A549 (cell line): ENCODE measurements at regions not wholly inside any gene's neighbourhood (a gene's known extent, or its start where the extent isn't known, plus 50 kb on each side); places are given as distances from the start of the nearest gene placed in this dataset.

Source experiments
- ATAC-seq, 2 experiments: fragments of 200-7000 bp in 1 of 2; fragments of >200 bp in 1 of 2; cut with Nextera tagmentation in 1 of 2; cut with Tn5 transposase in 1 of 2; 3 replicates each; pipeline versions ENCODE4 v1.8.0 to v1.9.1; 2018 to 2020; ENCODE audit warnings: mild to moderate bottlenecking in 1 of 2, moderate library complexity in 1 of 2
- CTCF ChIA-PET: fragments of 300-600 bp; sonication (Branson Sonifier 250); formaldehyde crosslinking; extraction: SDS; loops from one replicate; lab custom pipeline; 2021; ENCODE audit warnings: antibody characterized with exemption, inconsistent platforms; lab: Yijun Ruan, JAX
- POLR2A ChIA-PET: fragments of 350-600 bp; formaldehyde crosslinking; extraction: SDS; loops from one replicate; lab custom pipeline; 2021; ENCODE audit warnings: antibody characterized with exemption, inconsistent platforms; lab: Yijun Ruan, JAX
- DNase-seq, 2 experiments: peaks; one replicate each; pipeline versions ENCODE4 v3.0.0 to v3.0.0-alpha.2; 2011 to 2016; ENCODE audit warnings: low read depth in 1 of 2, low spot score in 1 of 2
- FAIRE-seq: peaks from 2 replicates; lab custom pipeline; 2011; peaks lifted over from hg19 to GRCh38; lab: Jason Lieb, UNC
- H3K27ac ChIP-seq, 2 experiments: fragments of >200 bp; sonication (Bioruptor Twin); formaldehyde crosslinking; 3 replicates each; pipeline ENCODE4 v1.5.1; 2016 to 2017
- H3K4me1 ChIP-seq: fragments of >200 bp; sonication (Bioruptor Twin); formaldehyde crosslinking; 3 replicates; pipeline ENCODE4 v1.6.1; 2016
- H3K4me2 ChIP-seq: fragments of >200 bp; sonication (Bioruptor Twin); formaldehyde crosslinking; 3 replicates; pipeline ENCODE4 v1.6.1; 2016
- H3K4me3 ChIP-seq: fragments of >200 bp; sonication (Bioruptor Twin); formaldehyde crosslinking; 3 replicates; pipeline ENCODE4 v1.5.1; 2016
- H3K9me3 ChIP-seq: fragments of >200 bp; sonication (Bioruptor Twin); formaldehyde crosslinking; 3 replicates; pipeline ENCODE4 v1.6.1; 2016
- CEBPB ChIP-seq, 2 experiments: fragments of >200 bp in 1 of 2; sonication (Bioruptor Twin) in 1 of 2; formaldehyde crosslinking in 1 of 2; IDR thresholded peaks; 2 replicates each; pipeline ENCODE4 v1.6.1; 2012 to 2016
- CHD4 ChIP-seq: fragments of 200-600 bp; sonication (generic); IDR thresholded peaks from 2 replicates; pipeline ENCODE4 v1.6.1; 2016; ENCODE audit warnings: antibody characterized with exemption, mild to moderate bottlenecking, borderline replicate concordance
- EHF ChIP-seq: fragments of 250-450 bp; sonication (Bioruptor Pico); IDR thresholded peaks from 2 replicates; pipeline ENCODE4 v1.5.0; 2020; ENCODE audit warnings: mild to moderate bottlenecking
- FOSB ChIP-seq: fragments of 250-450 bp; sonication (Bioruptor Pico); IDR thresholded peaks from 2 replicates; pipeline ENCODE4 v1.5.0; 2020; ENCODE audit warnings: mild to moderate bottlenecking, moderate library complexity
- FOSL2 ChIP-seq, 2 experiments: fragments of 450-650 bp in 1 of 2; fragments of >200 bp in 1 of 2; sonication (Bioruptor Twin) in 1 of 2; formaldehyde crosslinking; IDR thresholded peaks; 2 replicates each; pipeline versions ENCODE4 v1.5.0 to v1.6.1; 2016 to 2020; ENCODE audit warnings: mild to moderate bottlenecking in 1 of 2, moderate library complexity in 1 of 2
- GATA3 ChIP-seq: IDR thresholded peaks from 2 replicates; pipeline ENCODE4 v1.6.1; 2012; ENCODE audit warnings: borderline replicate concordance
- HEYL ChIP-seq: fragments of 250-450 bp; sonication (Bioruptor Pico); IDR thresholded peaks from 2 replicates; pipeline ENCODE4 v1.8.0; 2021; ENCODE audit warnings: mild to moderate bottlenecking, moderate library complexity
- HOXB13 ChIP-seq: fragments of 250-450 bp; sonication (Bioruptor Pico); IDR thresholded peaks from 2 replicates; pipeline ENCODE4 v1.5.0; 2020; ENCODE audit warnings: low read depth, mild to moderate bottlenecking, moderate library complexity
- HOXB5 ChIP-seq: fragments of 250-450 bp; sonication (Bioruptor Pico); IDR thresholded peaks from 2 replicates; pipeline ENCODE4 v1.5.0; 2020; ENCODE audit warnings: mild to moderate bottlenecking, moderate library complexity
- JUNB ChIP-seq: fragments of >200 bp; sonication (Bioruptor Twin); formaldehyde crosslinking; IDR thresholded peaks from 2 replicates; pipeline ENCODE4 v1.6.1; 2016
- KDM5A ChIP-seq: fragments of 200-600 bp; sonication (generic); IDR thresholded peaks from 2 replicates; pipeline ENCODE4 v1.6.1; 2016; ENCODE audit warnings: antibody characterized with exemption, mild to moderate bottlenecking
- NR3C1 ChIP-seq: fragments of >200 bp; sonication (Bioruptor Twin); formaldehyde crosslinking; IDR thresholded peaks from 3 replicates; pipeline ENCODE4 v1.6.1; 2017
- POLR2A ChIP-seq: IDR thresholded peaks from 2 replicates; pipeline ENCODE4 v1.6.1; 2012; ENCODE audit warnings: mild to moderate bottlenecking, low read length
- RARB ChIP-seq: fragments of 250-450 bp; sonication (Bioruptor Pico); IDR thresholded peaks from 2 replicates; pipeline ENCODE4 v1.8.0; 2021; ENCODE audit warnings: mild to moderate bottlenecking, moderate library complexity
- SREBF2 ChIP-seq: fragments of 450-650 bp; IDR thresholded peaks from 2 replicates; pipeline ENCODE4 v1.6.1; 2014; ENCODE audit warnings: mild to moderate bottlenecking, moderate library complexity
- ZNF302 ChIP-seq: fragments of 250-450 bp; sonication (Bioruptor Pico); IDR thresholded peaks from 2 replicates; pipeline ENCODE4 v1.9.0; 2021; ENCODE audit warnings: inconsistent platforms, mild to moderate bottlenecking, moderate library complexity
- ZSCAN20 ChIP-seq: fragments of 250-450 bp; sonication (Bioruptor Pico); IDR thresholded peaks from 2 replicates; pipeline ENCODE4 v1.8.0; 2022; ENCODE audit warnings: mild to moderate bottlenecking, moderate library complexity
- WGBS: methylation state at CpG from one replicate; pipeline ENCODE4 v1.1.6; 2017; ENCODE audit errors: missing lambda C conversion rate; 5-methylcytosine and 5-hydroxymethylcytosine counted together
- TF ChIP-seq, protein P1 (sequence below): fragments of 250-450 bp; sonication (Bioruptor Pico); IDR thresholded peaks from 2 replicates; pipeline ENCODE4 v1.5.0; 2020; ENCODE audit warnings: low read depth, mild to moderate bottlenecking, moderate library complexity
- TF ChIP-seq, protein P2 (sequence below): fragments of 150-350 bp; IDR thresholded peaks from 2 replicates; pipeline ENCODE4 v1.6.1; 2014; ENCODE audit warnings: low read depth, mild to moderate bottlenecking, low read length

DNA sequence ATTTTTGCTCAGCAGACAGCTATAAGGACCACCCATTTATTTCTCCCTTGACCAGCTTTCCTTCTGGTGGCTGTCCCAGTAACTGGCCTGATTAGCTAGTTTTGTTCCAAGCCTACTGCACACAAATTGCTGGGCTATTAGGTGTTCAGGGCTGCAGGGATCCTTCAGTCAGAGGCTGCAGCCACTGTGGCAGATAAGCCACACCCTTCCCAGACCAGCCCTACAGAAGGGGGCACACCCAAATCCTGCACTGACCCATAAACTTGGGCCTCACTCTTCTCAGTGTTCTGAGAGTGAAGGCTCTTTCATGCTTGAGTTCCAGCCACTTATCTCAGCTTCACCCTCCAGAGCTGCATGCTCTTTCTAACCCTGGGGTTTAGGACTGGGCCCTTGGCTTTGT lies 200.0 kb downstream of the AASDHPPT start:
- H3K4me2 ChIP-seq: no peak overlapping the region
- FAIRE-seq: no peak
- ChIA-PET CTCF (interaction anchor here (1.1 to 1.8 kb wide), 2 partner anchors 9 to 739 kb away, joined by 5 read pairs; no protein-coding TSS in a partner anchor), POLR2A (no interaction called here)
- no peak for DNase-seq
- no peaks in the 10 kb centered on the region for H3K9me3 ChIP-seq
- no peak for ATAC-seq
- H3K4me1 ChIP-seq: peaks cover 8% of the 10 kb centered on the region; the same call in 1 of the 3 replicates
- TF ChIP-seq POLR2A (no peak), EHF (CRISPR knock-in tag) (no peak), ZSCAN20 (no peak), HOXB13 (CRISPR knock-in tag) (no peak), GATA3 (no peak), ZNF302 (no peak)
- TF ChIP-seq, protein P1, sequence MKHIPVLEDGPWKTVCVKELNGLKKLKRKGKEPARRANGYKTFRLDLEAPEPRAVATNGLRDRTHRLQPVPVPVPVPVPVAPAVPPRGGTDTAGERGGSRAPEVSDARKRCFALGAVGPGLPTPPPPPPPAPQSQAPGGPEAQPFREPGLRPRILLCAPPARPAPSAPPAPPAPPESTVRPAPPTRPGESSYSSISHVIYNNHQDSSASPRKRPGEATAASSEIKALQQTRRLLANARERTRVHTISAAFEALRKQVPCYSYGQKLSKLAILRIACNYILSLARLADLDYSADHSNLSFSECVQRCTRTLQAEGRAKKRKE (CRISPR knock-in tag): no peak
- TF ChIP-seq, protein P2, sequence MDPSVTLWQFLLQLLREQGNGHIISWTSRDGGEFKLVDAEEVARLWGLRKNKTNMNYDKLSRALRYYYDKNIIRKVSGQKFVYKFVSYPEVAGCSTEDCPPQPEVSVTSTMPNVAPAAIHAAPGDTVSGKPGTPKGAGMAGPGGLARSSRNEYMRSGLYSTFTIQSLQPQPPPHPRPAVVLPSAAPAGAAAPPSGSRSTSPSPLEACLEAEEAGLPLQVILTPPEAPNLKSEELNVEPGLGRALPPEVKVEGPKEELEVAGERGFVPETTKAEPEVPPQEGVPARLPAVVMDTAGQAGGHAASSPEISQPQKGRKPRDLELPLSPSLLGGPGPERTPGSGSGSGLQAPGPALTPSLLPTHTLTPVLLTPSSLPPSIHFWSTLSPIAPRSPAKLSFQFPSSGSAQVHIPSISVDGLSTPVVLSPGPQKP: no peak
- TF ChIP-seq, all 56 proteins: peak for 0
- H3K27ac ChIP-seq: peak overlapping the region in 1 of 2 experiments; percentile 33; a peak in 1 of 6 replicates
- no peak overlapping the region for H3K4me3 ChIP-seq

DNA sequence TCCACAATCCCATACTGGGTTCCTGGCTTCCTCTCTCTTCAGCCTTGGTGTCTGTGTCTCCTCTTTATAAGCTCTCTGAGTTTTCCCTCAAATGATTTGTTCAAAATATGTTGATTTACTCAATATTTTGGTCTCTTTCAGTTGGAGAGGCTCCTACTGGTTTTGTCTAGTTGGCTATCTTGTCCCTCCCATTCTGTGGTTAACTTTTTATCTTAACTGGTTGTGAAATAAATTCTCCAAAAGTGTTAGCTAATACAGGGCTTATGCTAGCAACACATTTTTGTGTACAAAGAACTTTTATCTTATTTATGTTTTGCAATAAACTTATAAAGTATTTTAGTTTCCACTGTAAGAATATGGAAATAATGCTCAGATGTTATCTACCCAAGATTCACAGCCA lies 200.9 kb downstream of the AASDHPPT start:
- Histone ChIP-seq H3K4me1 (peaks cover 8% of the 10 kb centered on the region; the same call in 1 of the 3 replicates), H3K9me3 (no peaks in the 10 kb centered on the region), H3K27ac (no peak overlapping the region), H3K4me2 (no peak overlapping the region), H3K4me3 (no peak overlapping the region)
- no peak for DNase-seq
- TF ChIP-seq KDM5A: no peak
- TF ChIP-seq HOXB5: no peak
- no peak for TF ChIP-seq GATA3
- no peak for TF ChIP-seq ZNF302
- TF ChIP-seq NR3C1: no peak
- no peak for TF ChIP-seq CHD4
- no peak for TF ChIP-seq FOSB (CRISPR knock-in tag)
- FAIRE-seq: no peak
- CTCF ChIA-PET: no interaction called here
- POLR2A ChIA-PET: no interaction called here
- ATAC-seq: no peak

DNA sequence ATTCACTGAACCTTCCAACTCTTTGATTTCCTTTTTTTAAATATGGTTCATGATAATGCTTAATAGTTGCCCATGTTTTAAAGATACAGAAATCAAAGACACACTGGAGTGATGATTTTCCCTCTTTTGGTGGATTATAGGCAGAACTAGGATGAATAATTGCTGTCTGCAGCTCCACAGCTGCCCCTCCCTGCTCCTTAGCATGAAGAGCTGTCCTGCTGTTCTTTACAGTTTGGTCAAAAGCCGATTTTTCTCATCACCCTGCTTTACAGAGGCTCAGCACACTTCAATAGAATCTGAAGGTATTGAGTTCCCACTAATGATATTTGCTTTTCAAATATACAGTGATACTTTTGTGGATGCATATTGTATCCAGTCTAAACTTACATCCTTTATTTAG lies 202.6 kb downstream of the AASDHPPT start:
- TF ChIP-seq RARB: no peak
- no peak for TF ChIP-seq SREBF2
- ATAC-seq: no peak
- Histone ChIP-seq H3K4me3 (no peak overlapping the region), H3K9me3 (no peaks in the 10 kb centered on the region), H3K4me2 (no peak overlapping the region), H3K4me1 (peaks cover 8% of the 10 kb centered on the region; the same call in 1 of the 3 replicates), H3K27ac (no peak overlapping the region)
- DNase-seq: no peak
- FAIRE-seq: no peak
- POLR2A ChIA-PET: no interaction called here
- WGBS: 11% methylated on average over 1 of the region's 1 CpG
- CTCF ChIA-PET: no interaction called here

DNA sequence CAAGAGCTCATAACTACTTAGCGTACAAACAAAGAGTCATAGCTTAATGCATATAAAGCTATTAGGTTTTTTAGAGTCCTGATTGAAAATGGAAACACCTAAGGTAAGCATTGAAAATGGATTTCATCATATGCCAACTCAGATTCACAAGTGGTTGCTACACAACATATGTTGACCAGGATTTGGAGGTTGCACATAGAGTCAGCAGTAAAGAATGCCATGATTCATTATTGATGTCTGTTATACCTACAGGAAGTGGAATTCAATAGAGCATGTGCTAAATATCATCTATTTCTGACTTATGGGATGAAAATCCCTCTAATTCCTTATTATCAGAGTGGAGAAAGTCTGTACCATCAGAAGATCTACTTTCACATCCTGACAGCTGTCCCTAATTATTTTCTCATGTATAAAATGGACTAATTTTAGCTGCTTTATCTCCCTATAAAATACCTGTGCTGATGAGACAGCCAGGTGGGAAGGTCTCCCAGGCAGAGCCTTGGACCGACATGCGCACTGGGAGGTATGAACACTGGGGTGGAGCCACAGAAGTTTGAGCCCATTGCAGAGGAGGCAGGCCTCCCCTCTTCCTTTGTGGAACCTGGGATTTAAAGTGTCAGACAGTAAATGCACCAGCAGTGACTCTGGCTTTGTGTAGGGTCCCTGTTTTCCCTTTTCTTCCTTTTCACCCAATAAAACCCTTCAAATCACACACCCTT lies 204.2 kb downstream of the AASDHPPT start:
- Histone ChIP-seq H3K4me1 (peaks cover 8% of the 10 kb centered on the region; the same call in 1 of the 3 replicates), H3K9me3 (no peaks in the 10 kb centered on the region), H3K27ac (0 out of 6 replicates have a peak overlapping the region, but pooled peaks of 1 of the 2 experiments have one; percentile 45), H3K4me3 (no peak overlapping the region), H3K4me2 (peak overlapping the region; percentile 32; the same call in 1 of the 3 replicates)
- DNase-seq (peak; percentile 1 to 34), FAIRE-seq (no peak), ATAC-seq (peak; percentile 45 to 73; a peak in 3 of 6 replicates)
- WGBS: 87% methylated on average over 3 of the region's 3 CpGs
- ChIA-PET POLR2A (no interaction called here), CTCF (no interaction called here)
- TF ChIP-seq FOSL2 (IDR thresholded peaks at IDR 0.05) (no peak), FOSL2 (CRISPR knock-in tag; IDR thresholded peaks at IDR 0.05) (peak; percentile 56; the same call in 1 of the 2 replicates), CEBPB (IDR thresholded peaks at IDR 0.05) (peak in 1 of 2 experiments; percentile 48; a peak in 2 of 4 replicates), HEYL (CRISPR knock-in tag) (no peak), JUNB (peak; percentile 50; the same call in 1 of the 2 replicates)
